ENCODE measurements at regions not wholly inside any gene's neighbourhood (a gene's known extent, or its start where the extent isn't known, plus 50 kb on each side); places are given as distances from the start of the nearest gene placed in this dataset.

DNA sequence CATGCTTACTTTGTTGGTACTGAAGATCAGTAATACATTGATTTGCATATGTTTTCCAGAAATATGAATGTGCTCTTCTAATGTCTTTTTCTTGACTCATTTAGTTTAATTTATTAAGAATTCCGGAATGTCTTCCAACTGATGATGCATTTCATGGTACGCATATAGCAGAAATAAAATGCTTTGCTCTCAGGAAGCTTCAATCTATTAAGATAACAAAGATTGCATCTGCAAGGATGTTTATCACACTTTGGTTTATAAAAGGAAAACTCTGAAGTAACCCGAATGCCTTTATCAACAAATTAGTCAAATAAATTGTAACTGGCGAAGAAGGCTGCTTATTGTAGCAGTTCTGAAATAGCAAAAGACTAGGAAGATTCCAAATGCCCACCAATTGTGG is 166.4 kb upstream of the LMNTD1 start:
- no peak overlapping the region for H3K4me3 ChIP-seq (replicated peaks; ENCODE audit: low read depth, low read length)
- TF ChIP-seq, protein P1, sequence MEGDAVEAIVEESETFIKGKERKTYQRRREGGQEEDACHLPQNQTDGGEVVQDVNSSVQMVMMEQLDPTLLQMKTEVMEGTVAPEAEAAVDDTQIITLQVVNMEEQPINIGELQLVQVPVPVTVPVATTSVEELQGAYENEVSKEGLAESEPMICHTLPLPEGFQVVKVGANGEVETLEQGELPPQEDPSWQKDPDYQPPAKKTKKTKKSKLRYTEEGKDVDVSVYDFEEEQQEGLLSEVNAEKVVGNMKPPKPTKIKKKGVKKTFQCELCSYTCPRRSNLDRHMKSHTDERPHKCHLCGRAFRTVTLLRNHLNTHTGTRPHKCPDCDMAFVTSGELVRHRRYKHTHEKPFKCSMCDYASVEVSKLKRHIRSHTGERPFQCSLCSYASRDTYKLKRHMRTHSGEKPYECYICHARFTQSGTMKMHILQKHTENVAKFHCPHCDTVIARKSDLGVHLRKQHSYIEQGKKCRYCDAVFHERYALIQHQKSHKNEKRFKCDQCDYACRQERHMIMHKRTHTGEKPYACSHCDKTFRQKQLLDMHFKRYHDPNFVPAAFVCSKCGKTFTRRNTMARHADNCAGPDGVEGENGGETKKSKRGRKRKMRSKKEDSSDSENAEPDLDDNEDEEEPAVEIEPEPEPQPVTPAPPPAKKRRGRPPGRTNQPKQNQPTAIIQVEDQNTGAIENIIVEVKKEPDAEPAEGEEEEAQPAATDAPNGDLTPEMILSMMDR (IDR thresholded peaks at IDR 0.05; ENCODE audit: low read length, missing control alignments), result no peak
- DNase-seq (ENCODE audit: low read depth), result no peak

DNA sequence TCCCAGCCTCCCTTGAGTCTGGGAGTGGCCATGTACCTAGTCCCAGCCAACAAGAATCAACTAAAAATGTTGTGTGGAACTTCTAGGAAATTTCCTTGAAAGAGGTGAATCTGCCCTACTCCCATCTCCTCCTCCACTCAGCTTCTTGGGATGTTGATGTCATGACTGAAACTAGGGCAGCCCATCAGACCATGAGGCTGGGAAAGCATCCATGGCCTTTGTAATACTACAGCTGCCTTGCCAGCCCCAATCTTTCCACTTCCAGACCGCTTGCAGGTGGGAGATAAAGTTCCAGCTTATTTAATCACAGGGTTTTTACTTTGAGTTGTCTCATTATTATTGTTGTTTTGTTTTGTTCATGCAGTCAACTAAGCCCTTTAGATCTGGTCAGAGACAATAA is 170.3 kb upstream of the LMNTD1 start:
- TF ChIP-seq, protein P1 (IDR thresholded peaks at IDR 0.05; ENCODE audit: low read length, missing control alignments), result no peak
- H3K4me3 ChIP-seq (replicated peaks; ENCODE audit: low read depth, low read length), result no peak overlapping the region
- DNase-seq (ENCODE audit: low read depth), result peak; percentile 65

DNA sequence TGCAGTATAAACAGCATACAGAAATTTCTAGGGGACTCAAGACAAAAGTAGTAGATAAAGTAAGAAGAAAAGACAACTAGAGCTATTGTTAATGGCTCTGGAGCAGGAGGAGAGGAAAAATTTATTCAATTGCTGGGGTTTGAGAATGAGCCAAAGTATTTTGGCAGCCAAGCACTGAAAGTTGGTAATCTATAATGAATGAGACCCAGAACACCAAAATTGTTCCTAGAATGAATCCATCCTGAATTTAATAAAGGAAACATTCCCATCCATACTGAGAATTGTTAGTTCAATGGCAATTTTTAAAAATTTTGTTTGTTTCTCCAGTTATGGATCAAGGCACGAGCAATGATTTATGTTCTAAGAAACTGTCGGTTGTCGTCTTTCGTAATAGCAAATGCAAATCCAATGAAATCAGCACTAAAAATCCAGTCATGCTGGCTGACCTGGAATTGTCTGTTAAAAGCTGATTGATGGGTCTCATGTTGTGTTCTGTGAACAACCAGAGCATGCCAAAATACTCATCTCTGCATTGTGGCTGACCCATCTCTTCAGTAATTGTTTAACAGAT is 170.9 kb upstream of the LMNTD1 start:
- TF ChIP-seq, protein P1 (IDR thresholded peaks at IDR 0.05; ENCODE audit: low read length, missing control alignments), result no peak

DNA sequence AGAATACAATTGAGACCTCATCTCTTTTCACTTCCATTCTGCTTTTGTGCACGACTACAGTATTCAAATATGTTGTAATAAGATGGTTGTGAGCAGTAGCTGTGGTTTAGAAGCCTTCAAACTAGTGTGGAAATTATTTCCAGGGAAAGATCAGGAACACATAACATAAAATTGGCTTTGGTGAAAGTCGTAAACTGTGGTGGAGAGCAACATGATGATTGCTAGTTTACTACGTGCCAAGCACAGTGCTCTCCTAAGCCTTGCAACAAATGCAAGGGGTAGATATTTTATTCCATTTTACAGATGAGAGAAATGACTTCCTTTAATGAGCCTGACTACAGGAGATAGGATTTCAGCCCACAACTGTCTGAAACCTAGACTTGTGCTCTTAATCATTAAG is 172.4 kb upstream of the LMNTD1 start:
- H3K4me3 ChIP-seq (replicated peaks; ENCODE audit: low read depth, low read length), result no peak overlapping the region
- TF ChIP-seq, protein P1 (IDR thresholded peaks at IDR 0.05; ENCODE audit: low read length, missing control alignments), result no peak
- DNase-seq (ENCODE audit: low read depth), result no peak

More for the DNA sequence above, 170.9 kb upstream of the LMNTD1 start:
- DNase-seq (ENCODE audit: low read depth), result peak; percentile 61
- no peak overlapping the region for H3K4me3 ChIP-seq (replicated peaks; ENCODE audit: low read depth, low read length)

DNA sequence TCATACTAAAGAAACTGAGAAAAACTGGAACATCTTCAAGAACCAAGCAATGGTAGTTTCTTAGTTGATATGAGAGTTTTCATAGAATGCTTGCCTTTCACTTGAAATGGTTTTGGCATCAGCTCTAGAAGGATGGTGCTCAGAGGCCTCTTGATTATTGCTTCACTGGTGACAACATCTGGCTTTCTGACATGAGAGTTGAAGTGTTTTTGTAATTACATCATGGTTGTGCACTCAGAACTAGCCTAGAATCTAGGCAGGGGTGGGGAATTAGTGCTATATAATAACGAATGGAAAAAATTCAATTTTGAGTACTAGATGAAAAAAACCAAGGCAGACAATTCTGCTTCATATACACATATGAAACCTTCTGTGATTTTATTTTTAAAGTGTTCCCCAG is 172.8 kb upstream of the LMNTD1 start:
- DNase-seq (ENCODE audit: low read depth), result peak; percentile 87
- H3K4me3 ChIP-seq (replicated peaks; ENCODE audit: low read depth, low read length), result no peak overlapping the region
- TF ChIP-seq, protein P1 (IDR thresholded peaks at IDR 0.05; ENCODE audit: low read length, missing control alignments), result no peak

DNA sequence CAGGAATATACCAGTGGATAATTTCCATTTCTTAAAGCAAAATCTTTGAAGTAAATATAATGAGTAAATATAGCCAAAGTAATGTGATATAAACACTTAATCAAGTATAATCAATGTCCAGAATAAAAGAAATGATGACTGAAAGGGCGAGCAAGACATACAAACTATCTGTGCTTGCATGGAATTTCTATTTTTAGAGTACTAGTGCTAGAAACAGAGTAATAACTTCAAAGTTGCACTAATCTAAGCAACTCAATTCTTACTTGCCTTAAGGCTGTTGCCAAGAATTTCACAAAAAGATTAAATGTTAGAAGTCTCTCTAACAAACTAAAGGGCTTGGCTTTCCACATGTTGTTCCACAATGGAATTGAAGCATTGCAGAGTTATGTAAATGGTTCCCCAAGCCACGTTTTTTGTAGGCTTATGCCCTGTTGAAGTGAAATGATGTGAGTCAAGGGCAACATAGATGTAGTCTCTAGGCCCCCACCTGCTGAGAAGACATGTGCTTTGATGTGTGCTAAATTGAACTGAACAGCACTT is 175.0 kb upstream of the LMNTD1 start:
- no peak overlapping the region for H3K4me3 ChIP-seq (replicated peaks; ENCODE audit: low read depth, low read length)
- TF ChIP-seq, protein P1 (IDR thresholded peaks at IDR 0.05; ENCODE audit: low read length, missing control alignments), result no peak
- no peak for DNase-seq (ENCODE audit: low read depth)

Data from fibroblast of pulmonary artery (primary cell).